Large intestine (tissue), 3 donors: ENCODE measurements at regions not wholly inside any gene's neighbourhood (a gene's known extent, or its start where the extent isn't known, plus 50 kb on each side); places are given as distances from the start of the nearest gene placed in this dataset.
"Not testable (repeated sequence)": the region's sequence is repeated elsewhere in the genome, so short reads cannot be mapped to it uniquely, and the experiment has no call there.

Experiments used
- DNase-seq, 2 donors: peaks; one replicate each; pipeline versions ENCODE4 v3.0.0 to v3.0.0-alpha.2; 2013
- H3K27ac ChIP-seq: one replicate; pipeline ENCODE4 v1.5.1; 2013; ENCODE audit warnings: low read length
- H3K27me3 ChIP-seq: 2 replicates; pipeline ENCODE4 v1.6.1; 2013; ENCODE audit warnings: low read length; ENCODE audit not compliant: control insufficient read depth, insufficient read depth
- H3K36me3 ChIP-seq: 2 replicates; pipeline ENCODE4 v1.6.1; 2013; ENCODE audit warnings: low read length; ENCODE audit not compliant: control insufficient read depth, insufficient read depth
- H3K4me1 ChIP-seq: one replicate; pipeline ENCODE4 v1.6.1; 2013; ENCODE audit warnings: low read length; ENCODE audit not compliant: control insufficient read depth, insufficient read depth
- H3K4me3 ChIP-seq: one replicate; pipeline ENCODE4 v1.5.1; 2013; ENCODE audit warnings: low read length
- H3K9me3 ChIP-seq: one replicate; pipeline ENCODE4 v1.6.1; 2013; ENCODE audit warnings: mild to moderate bottlenecking, low read depth, low read length, moderate library complexity; ENCODE audit not compliant: control insufficient read depth
- WGBS: methylation state at CpG from one replicate; pipeline ENCODE4 v1.1.5; 2013; ENCODE audit warnings: low lambda C conversion rate; ENCODE audit not compliant: insufficient coverage; 5-methylcytosine and 5-hydroxymethylcytosine counted together

DNA sequence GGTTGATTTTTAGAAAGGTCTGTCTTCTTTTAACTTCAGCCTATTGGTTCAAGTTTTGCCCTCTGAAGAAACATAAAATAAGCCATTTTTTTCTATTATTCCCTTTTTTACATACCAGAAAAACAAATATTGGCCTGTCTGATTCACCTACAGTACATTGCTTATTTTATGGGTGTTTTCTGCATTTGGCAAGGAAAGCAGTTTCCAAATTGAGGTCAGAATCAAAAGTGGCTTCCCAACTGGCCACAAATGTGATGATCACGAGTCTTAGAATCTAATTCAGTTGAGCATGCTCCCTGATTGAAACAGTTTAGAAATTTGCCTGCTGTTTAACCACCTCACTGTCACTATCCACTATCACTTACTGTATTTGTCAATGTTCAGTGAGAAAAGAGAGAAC is 106.9 kb upstream of the CHMP2B start:
- Histone ChIP-seq H3K4me3 (no peak overlapping the region), H3K27ac (no peak overlapping the region), H3K36me3 (no peaks in the 10 kb centered on the region), H3K9me3 (no peaks in the 10 kb centered on the region), H3K27me3 (no peaks in the 10 kb centered on the region), H3K4me1 (no peaks in the 10 kb centered on the region)
- no CpG with 5 or more reads among the region's 1 CpG for WGBS
- DNase-seq, result no peak

DNA sequence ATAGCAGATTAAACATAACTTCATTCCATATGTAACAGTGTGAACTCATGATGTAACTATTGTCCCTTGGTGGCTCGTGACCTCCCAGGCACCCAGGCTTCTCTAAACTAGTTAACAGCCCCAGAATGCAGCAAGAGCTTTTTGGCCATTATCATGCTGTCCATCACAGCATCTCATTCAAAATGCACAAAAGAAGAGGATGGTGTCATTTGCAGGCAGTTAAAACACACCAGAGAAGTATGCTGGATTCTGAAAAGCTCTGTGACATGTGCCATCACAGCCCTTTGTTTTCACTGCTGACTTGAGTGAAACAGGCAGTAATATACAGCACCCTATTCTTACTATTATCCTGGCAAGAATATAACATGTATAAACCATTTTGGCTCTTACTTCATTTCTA is 117.6 kb upstream of the CHMP2B start:
- WGBS, result no CpG with 5 or more reads among the region's 1 CpG
- no peak overlapping the region for H3K27ac ChIP-seq
- no peak for DNase-seq
- H3K4me1 ChIP-seq, result no peaks in the 10 kb centered on the region
- H3K27me3 ChIP-seq, result no peaks in the 10 kb centered on the region
- H3K36me3 ChIP-seq, result no peaks in the 10 kb centered on the region
- H3K4me3 ChIP-seq, result no peak overlapping the region
- no peaks in the 10 kb centered on the region for H3K9me3 ChIP-seq

DNA sequence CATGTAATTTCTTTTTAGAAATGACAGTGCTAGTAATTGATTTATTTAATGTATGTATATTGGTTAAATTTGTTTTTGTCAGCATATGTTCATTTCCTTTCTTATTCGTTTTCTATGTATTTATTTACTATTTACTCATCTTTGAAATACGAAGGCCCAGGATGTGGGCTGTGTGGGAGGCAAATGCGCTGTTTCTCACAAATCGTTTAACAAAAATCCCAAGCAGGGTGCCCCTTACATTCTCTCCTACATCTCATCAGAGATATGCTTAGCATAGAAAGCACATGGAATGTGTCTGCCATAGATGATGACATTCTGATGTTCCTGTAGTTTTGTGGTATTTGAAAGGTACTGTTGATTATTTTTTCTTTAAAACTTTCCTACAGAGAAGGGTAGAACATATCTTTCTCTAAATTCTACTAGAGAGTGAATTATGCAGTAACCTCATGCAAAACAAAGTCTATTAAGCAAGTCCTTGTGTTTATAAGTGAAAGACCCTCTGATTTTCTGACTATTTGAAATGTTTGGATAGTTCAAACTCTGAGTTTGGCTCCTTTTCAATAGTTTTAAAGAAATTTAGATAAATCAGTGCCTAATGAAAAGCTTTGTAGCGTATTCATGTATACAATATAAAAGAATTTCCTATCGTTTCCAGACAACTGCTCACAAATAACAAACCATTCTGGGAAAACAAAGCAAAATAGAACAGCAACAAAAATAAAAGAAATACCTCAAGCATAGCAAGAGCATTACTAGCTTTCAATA is 111.1 kb upstream of the VGLL3 start:
- Histone ChIP-seq H3K4me1 (no peaks in the 10 kb centered on the region), H3K27me3 (no peaks in the 10 kb centered on the region), H3K36me3 (no peaks in the 10 kb centered on the region), H3K4me3 (no peak overlapping the region), H3K27ac (no peak overlapping the region), H3K9me3 (peaks cover 10% of the 10 kb centered on the region)
- no peak for DNase-seq
- 91% methylated on average over 3 of the region's 6 CpGs for WGBS

DNA sequence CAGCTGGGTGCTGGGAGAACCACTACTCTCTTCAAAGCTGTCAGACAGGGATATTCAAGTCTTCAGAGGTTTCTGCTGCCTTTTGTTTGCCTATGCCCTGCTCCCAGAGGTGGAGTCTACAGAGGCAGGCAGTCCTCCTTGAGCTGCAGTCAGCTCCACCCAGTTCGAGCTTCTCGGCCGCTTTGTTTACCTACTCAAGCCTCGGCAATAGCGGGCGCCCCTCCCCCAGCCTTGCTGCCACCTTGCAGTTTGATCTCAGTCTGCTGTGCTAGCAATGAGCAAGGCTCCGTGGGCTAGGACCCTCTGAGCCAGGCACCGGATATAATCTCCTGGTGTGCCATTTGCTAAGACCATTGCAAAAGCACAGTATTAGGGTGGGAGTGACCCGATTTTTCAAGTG is 106.8 kb upstream of the VGLL3 start:
- not testable (repeated sequence) for H3K27me3 ChIP-seq, H3K27ac ChIP-seq, H3K36me3 ChIP-seq, H3K9me3 ChIP-seq, H3K4me1 ChIP-seq, H3K4me3 ChIP-seq, DNase-seq
- WGBS, result no CpG with 5 or more reads among the region's 9 CpGs

DNA sequence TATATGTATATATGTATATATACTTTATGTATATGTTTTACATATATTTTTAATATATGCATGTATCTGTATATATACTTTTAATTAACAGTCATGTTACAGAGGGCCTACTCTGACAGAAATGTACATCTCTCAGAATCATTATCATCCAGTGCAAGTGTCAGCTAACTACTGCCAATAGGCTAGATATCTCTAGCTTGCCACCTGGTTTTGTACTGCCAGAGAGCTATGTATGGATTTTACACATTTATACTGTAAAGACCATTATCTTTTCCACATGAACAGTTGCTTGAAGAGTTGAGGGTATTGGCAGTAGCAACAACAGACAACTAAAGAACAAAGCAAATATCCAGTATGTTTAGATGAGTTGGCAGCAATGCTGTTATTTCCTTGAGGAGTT is 99.7 kb upstream of the VGLL3 start:
- DNase-seq, result no peak
- no peaks in the 10 kb centered on the region for H3K36me3 ChIP-seq
- H3K27me3 ChIP-seq, result no peaks in the 10 kb centered on the region
- no peaks in the 10 kb centered on the region for H3K4me1 ChIP-seq
- H3K4me3 ChIP-seq, result no peak overlapping the region
- peaks cover 2% of the 10 kb centered on the region for H3K9me3 ChIP-seq
- H3K27ac ChIP-seq, result no peak overlapping the region

DNA sequence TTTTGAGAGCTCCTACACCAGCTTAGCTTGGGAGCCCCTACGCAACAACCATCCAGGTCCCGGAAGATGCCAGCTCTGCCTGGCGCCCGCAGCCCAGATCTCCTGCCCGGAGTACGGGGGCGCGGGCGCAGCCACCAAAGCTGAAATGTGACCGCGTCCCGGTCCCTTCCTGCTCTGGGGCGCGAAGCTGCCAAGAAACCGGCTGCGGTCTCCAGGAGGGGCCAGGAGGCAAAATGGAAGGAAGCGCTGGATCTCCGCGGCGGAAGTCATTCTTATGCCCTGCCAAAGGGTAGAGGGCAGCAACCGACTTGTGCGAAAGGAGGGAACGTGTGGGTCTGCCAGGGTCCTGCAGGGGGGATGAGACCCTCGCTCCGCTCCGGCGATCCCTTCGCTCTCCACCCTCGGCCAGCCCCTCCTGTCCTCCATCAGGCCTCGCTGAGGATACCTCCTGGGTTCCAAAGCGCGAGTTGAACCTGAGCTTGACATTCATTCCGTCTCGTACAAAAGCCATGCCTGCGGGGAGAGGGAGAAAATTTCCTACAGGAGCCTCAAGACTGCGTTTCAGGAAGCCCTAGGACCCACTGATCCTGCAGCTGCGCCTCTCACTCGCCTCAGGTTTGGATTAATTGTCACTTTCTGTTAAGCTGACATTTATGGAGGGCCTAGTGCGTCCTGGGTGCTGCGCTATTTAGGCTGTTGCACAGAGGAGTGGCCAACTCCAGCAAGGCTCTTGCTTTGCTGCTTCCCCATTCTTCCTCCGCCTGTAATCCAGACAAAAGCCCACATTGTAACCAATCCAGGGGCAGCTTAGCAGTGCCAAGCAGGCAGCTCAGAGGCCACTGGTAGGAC is 98.3 kb upstream of the VGLL3 start:
- Histone ChIP-seq H3K27me3 (no peaks in the 10 kb centered on the region), H3K4me1 (no peaks in the 10 kb centered on the region), H3K36me3 (no peaks in the 10 kb centered on the region), H3K27ac (peak overlapping the region; percentile 57), H3K9me3 (peaks cover 2% of the 10 kb centered on the region), H3K4me3 (peak overlapping the region; percentile 71)
- WGBS, result no CpG with 5 or more reads among the region's 41 CpGs
- peak in 1 of 2 donors; percentile 79 for DNase-seq

- peak overlapping the region; percentile 57 for H3K27ac ChIP-seq
- peaks cover 2% of the 10 kb centered on the region for H3K9me3 ChIP-seq
- no peak for DNase-seq
- no peaks in the 10 kb centered on the region for H3K4me1 ChIP-seq
- H3K36me3 ChIP-seq, result no peaks in the 10 kb centered on the region
- H3K27me3 ChIP-seq, result no peaks in the 10 kb centered on the region
- WGBS, result 82% methylated on average over 3 of the region's 15 CpGs
- H3K4me3 ChIP-seq, result peak overlapping the region; percentile 71
Measured at GRCh38 chr3:87088430-87088992, 97.6 kb upstream of the VGLL3 start.

DNA sequence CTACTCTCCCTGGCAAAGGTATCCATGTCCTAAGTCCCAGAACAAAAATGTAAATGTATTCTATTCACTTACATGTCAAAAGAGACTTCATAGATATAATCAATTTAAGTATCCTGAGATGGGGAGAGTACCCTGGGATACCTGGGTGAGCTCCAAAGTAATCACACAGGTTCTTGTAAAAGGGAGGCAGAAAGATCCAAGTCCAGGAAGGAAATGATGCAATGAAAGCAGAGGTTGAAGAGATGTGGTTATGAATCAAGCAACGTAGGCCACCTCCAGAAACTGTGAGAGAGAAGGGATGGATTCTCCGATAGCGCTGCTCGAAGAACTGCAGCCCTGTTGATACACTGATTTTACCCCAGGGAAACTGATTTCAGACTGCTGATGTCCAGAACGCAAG is 93.9 kb upstream of the VGLL3 start:
- Histone ChIP-seq H3K4me1 (no peaks in the 10 kb centered on the region), H3K9me3 (peaks cover 2% of the 10 kb centered on the region), H3K36me3 (no peaks in the 10 kb centered on the region), H3K27ac (no peak overlapping the region), H3K4me3 (no peak overlapping the region), H3K27me3 (no peaks in the 10 kb centered on the region)
- 40% methylated on average over 2 of the region's 5 CpGs for WGBS
- DNase-seq, result no peak

DNA sequence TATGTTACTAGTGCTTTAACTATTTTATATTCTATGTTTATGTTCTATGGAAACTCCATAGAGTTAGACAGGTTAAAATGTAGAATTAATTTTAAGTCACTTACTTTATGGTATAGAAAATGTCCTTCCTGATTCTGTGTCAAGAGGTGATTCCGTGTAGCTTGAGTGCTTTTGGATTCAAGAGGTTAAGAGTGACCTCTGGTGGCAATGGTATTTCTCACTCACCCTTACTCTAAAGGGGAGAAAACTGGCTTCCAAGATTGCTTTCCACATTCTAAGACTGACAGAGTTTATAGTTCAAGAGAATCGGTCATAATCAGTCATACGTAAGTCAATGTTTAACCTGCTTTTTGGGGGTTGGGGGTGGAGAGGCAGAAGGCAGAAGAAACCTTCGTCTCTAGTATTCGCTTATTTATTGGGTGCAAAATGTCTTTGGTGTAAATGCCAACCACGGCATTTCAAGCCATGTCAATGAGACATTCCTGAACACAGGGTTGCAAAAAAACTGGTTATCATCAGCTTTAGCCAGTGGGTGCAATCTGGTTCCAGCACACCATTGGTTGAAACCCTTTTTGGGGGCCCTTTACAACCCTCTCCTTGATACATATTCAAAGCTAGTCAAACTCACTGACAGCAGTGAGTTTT is 92.0 kb upstream of the VGLL3 start:
- no peaks in the 10 kb centered on the region for H3K36me3 ChIP-seq
- no peaks in the 10 kb centered on the region for H3K27me3 ChIP-seq
- no peaks in the 10 kb centered on the region for H3K9me3 ChIP-seq
- no peaks in the 10 kb centered on the region for H3K4me1 ChIP-seq
- no peak overlapping the region for H3K27ac ChIP-seq
- no peak overlapping the region for H3K4me3 ChIP-seq
- peak; percentile 67 to 79 for DNase-seq
- WGBS, result 33% methylated on average over 2 of the region's 6 CpGs

GRCh38 chr3:87077355-87077754 is 86.4 kb upstream of the VGLL3 start:
- Histone ChIP-seq H3K9me3 (no peaks in the 10 kb centered on the region), H3K27ac (no peak overlapping the region), H3K4me1 (no peaks in the 10 kb centered on the region), H3K4me3 (no peak overlapping the region), H3K27me3 (no peaks in the 10 kb centered on the region), H3K36me3 (no peaks in the 10 kb centered on the region)
- peak in 1 of 2 donors; percentile 7 for DNase-seq
- WGBS, result 80% methylated on average over 1 of the region's 2 CpGs
